Muscle layer of colon (tissue), 2 donors: ENCODE measurements at regions not wholly inside any gene's neighbourhood (a gene's known extent, or its start where the extent isn't known, plus 50 kb on each side); places are given as distances from the start of the nearest gene placed in this dataset.

Experiments
- H3K27ac ChIP-seq: one replicate; pipeline ENCODE4 v1.7.0; 2013; ENCODE audit warnings: low read depth, mild to moderate bottlenecking, low read length, moderate library complexity
- H3K27me3 ChIP-seq, 2 donors: one replicate each; pipeline ENCODE4 v1.7.0; 2013; ENCODE audit warnings: low read length in 2 of 2, mild to moderate bottlenecking in 2 of 2; ENCODE audit not compliant: insufficient read depth in 2 of 2, control insufficient read depth in 1 of 2
- H3K36me3 ChIP-seq: one replicate; pipeline ENCODE4 v1.7.0; 2013; ENCODE audit warnings: mild to moderate bottlenecking, low read length; ENCODE audit not compliant: insufficient read depth
- H3K4me1 ChIP-seq: one replicate; pipeline ENCODE4 v1.7.0; 2013; ENCODE audit warnings: mild to moderate bottlenecking, low read length; ENCODE audit not compliant: insufficient read depth
- H3K4me3 ChIP-seq, 2 donors: one replicate each; pipeline ENCODE4 v1.7.0; 2013; ENCODE audit warnings: low read length in 2 of 2, low read depth in 1 of 2, mild to moderate bottlenecking in 1 of 2, moderate library complexity in 1 of 2
- H3K9ac ChIP-seq: one replicate; pipeline ENCODE4 v1.7.0; 2013; ENCODE audit warnings: low read length
- H3K9me3 ChIP-seq: one replicate; pipeline ENCODE4 v1.7.0; 2013; ENCODE audit warnings: mild to moderate bottlenecking, low read length
- donor health status: abdominal sarcoma.
- donor health status: Adenocarcinoma of cecum.

DNA sequence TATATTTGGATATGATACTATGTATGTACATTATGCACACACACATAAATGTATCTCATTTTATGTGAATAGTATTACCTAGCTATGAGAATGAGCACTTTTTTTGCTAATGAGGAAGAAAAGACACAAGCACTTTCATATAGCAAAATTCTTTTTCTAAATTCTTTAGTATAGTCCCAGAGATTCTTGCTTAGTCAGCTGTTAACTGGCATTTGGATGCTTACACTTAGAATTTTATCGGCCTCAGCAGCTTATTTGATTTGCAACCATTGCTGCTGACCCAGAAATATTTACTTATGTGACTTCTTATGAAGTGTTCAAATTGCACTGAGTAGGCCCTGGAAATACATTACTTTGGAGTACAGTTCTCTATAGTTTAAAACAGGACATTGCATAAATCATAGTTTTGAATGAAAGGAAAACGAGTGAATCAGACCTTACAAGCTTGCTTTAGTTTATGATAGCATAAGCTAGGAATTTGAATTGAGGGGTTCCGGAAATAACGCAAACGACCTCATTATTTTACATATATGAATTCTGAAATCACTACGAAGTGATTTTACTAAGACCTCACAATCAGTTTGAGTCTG is 653.9 kb upstream of the NEGR1 start:
- H3K9ac ChIP-seq, result no peak overlapping the region
- no peak overlapping the region for H3K27ac ChIP-seq
- H3K9me3 ChIP-seq, result no peaks in the 10 kb centered on the region
- no peaks in the 10 kb centered on the region for H3K4me1 ChIP-seq
- no peak overlapping the region for H3K4me3 ChIP-seq
- H3K36me3 ChIP-seq, result no peaks in the 10 kb centered on the region
- H3K27me3 ChIP-seq, result no peaks in the 10 kb centered on the region

DNA sequence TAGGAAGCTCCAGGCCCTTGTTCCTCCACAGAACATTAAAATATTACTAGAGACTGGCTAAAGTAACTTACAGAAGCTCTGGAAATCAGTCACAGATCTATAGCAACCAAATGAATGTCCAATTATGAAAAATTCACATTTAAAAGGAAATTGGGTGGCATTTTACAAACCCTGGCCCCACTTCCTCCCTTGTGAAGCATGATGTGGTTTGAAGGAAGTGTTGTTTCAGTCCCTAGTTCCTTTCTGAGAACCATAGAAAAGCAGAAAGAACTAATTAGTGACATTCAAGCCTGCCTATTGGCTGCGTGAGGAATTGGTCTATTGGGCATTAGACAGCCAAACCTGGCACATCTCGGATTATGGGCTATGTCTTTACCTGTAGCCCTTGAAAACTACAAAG is 649.7 kb upstream of the NEGR1 start:
- H3K4me1 ChIP-seq, result no peaks in the 10 kb centered on the region
- no peak overlapping the region for H3K4me3 ChIP-seq
- H3K27me3 ChIP-seq, result no peaks in the 10 kb centered on the region
- H3K9ac ChIP-seq, result no peak overlapping the region
- no peak overlapping the region for H3K27ac ChIP-seq
- no peaks in the 10 kb centered on the region for H3K36me3 ChIP-seq
- no peaks in the 10 kb centered on the region for H3K9me3 ChIP-seq

DNA sequence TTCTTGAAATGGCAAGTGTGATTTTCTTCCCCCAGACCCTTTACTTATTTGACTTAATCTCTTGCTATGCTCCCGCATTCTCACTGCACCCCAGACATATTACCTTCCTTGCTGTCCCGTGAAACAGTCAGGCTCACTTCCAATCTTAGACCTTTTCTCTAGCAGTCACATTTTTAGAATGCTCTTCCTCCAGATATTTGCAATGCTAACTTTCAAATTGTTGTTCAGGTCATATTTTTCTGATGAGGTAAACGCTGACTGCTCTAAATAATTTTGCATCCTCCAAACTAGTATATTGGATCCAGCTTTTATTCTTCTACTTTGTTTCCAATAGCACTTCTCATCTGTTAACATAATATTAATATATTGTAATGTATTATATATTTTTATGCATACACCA is 648.2 kb upstream of the NEGR1 start:
- Histone ChIP-seq H3K36me3 (no peaks in the 10 kb centered on the region), H3K27me3 (no peaks in the 10 kb centered on the region), H3K4me3 (no peak overlapping the region), H3K27ac (no peak overlapping the region), H3K9ac (no peak overlapping the region), H3K4me1 (no peaks in the 10 kb centered on the region), H3K9me3 (no peaks in the 10 kb centered on the region)

DNA sequence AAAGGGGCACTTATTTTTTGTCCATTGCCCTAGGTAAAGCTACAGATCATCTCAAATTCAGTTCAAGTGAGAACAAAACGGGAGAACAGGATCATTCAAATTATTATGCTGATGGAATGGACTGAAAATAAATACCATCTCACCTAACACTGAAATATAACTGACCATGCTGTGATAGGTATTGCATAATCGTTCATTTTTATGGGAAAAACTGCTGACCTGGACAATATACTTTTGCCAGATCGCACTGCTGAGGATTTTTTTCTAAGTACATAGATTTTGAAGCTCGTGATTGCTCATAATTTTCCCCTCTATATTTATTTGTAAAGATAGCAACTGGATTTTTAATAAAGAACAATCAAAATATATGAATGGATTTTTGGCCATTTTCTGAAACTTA is 636.6 kb upstream of the NEGR1 start:
- Histone ChIP-seq H3K36me3 (no peaks in the 10 kb centered on the region), H3K4me3 (no peak overlapping the region)

DNA sequence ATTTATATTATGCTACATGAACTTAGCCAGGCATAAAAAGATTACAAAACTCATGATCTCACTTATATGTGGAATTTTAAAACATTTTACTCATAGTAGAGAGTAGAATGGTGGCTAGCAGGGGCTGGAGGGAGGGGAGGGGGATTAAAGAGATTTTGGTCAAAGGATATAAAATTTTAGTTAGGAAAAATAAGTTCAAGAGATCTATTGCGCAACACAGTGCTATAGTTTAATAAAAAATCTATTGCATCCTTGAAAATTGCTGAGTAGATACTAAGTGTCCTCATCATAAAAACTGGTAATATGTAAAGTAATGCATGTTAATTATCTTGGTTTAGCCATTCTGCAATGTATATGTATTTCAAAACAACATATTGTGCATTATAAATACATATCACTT is 635.6 kb upstream of the NEGR1 start:
- H3K27ac ChIP-seq, result no peak overlapping the region
- no peaks in the 10 kb centered on the region for H3K36me3 ChIP-seq
- no peak overlapping the region for H3K9ac ChIP-seq
- H3K4me1 ChIP-seq, result no peaks in the 10 kb centered on the region
- H3K9me3 ChIP-seq, result no peaks in the 10 kb centered on the region
- H3K4me3 ChIP-seq, result no peak overlapping the region
- no peaks in the 10 kb centered on the region for H3K27me3 ChIP-seq

More for the DNA sequence above, 636.6 kb upstream of the NEGR1 start:
- Histone ChIP-seq H3K27ac (no peak overlapping the region), H3K4me1 (no peaks in the 10 kb centered on the region), H3K9me3 (no peaks in the 10 kb centered on the region), H3K27me3 (no peaks in the 10 kb centered on the region), H3K9ac (no peak overlapping the region)

DNA sequence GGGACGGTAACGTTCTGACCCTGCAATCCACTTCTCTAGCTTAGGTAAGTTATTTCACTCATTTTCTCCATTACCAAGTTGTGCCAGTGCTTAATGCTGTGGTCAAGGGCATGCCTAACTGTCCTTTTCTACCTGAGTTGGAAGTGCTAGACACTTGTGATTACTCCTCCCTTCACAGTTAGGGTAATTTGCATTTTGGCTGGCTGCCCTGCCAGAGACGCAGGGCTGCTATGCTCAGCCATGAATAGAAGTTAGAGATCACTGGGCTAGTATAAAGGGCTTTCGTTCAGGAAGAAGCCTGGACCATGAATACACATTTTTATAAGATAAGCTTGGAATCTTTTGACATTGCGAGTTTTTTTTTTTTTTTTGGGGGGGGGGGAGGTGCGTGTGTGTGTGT is 633.2 kb upstream of the NEGR1 start:
- Histone ChIP-seq H3K4me1 (no peaks in the 10 kb centered on the region), H3K27ac (no peak overlapping the region), H3K36me3 (no peaks in the 10 kb centered on the region), H3K27me3 (no peaks in the 10 kb centered on the region), H3K9me3 (no peaks in the 10 kb centered on the region), H3K9ac (no peak overlapping the region), H3K4me3 (no peak overlapping the region)

DNA sequence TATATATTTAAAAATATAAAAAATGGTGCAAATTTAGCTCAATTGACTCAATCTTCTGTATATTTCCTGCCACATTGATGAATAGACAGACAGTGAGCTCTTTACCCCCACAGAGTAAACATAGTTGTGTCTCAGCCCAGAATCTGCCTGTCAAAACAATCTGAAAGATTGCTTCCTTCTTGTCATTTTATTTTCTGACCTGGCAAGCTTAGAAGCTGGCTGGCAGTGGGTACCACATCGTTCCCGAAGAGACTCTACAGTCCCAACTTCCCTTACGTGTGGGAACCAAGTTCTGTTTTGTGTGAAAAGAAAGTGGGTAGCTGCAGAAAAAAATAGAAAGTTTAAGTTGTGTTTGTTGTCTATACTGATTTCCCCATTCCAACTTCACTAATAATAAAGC is 629.3 kb upstream of the NEGR1 start:
- H3K4me3 ChIP-seq, result no peak overlapping the region
- H3K36me3 ChIP-seq, result no peaks in the 10 kb centered on the region
- no peaks in the 10 kb centered on the region for H3K4me1 ChIP-seq
- H3K9ac ChIP-seq, result no peak overlapping the region
- no peaks in the 10 kb centered on the region for H3K9me3 ChIP-seq
- no peak overlapping the region for H3K27ac ChIP-seq
- no peaks in the 10 kb centered on the region for H3K27me3 ChIP-seq

DNA sequence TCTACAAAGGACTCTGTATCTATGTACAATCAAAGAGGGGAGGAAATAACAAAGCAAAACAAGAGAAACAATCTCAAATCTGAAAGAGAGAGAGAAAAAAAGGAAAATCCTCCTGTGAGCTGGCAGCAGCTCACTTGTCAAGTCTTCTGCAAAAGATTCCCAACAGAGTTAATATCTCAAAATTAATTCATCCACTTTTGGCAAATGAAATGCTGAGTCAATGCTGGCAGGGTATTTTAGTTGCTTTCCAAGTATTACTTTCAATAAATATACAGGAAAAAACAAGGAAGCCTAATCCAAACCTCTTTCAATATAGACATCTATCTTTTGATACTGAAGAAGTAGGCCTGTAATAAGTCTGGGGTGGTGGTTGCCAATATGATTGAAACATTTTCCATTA is 613.9 kb upstream of the NEGR1 start:
- Histone ChIP-seq H3K4me1 (no peaks in the 10 kb centered on the region), H3K27me3 (no peaks in the 10 kb centered on the region), H3K9ac (no peak overlapping the region)

DNA sequence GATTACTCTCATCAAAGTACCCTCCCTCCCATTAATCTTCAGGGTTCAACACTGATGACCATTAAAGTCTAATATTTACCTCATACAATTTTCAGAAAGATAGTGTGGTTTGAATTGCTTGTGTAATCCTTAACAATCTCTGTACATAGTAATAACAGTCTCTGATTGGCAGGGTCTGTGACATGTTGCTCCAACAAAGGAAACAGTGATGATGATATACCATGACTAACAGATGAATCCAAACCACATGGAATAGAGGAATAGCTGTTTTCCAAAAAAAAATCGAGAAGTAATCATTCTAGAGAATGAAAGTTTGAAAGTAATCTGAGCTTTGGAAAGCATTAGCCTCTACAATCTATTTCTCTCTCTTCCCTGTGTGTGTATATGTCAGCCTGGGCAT is 610.1 kb upstream of the NEGR1 start:
- H3K9ac ChIP-seq, result no peak overlapping the region
- H3K36me3 ChIP-seq, result no peaks in the 10 kb centered on the region
- H3K9me3 ChIP-seq, result no peaks in the 10 kb centered on the region
- no peaks in the 10 kb centered on the region for H3K4me1 ChIP-seq
- H3K4me3 ChIP-seq, result no peak overlapping the region
- no peak overlapping the region for H3K27ac ChIP-seq
- H3K27me3 ChIP-seq, result no peaks in the 10 kb centered on the region

More for the DNA sequence above, 613.9 kb upstream of the NEGR1 start:
- Histone ChIP-seq H3K4me3 (no peak overlapping the region), H3K36me3 (no peaks in the 10 kb centered on the region), H3K27ac (no peak overlapping the region), H3K9me3 (no peaks in the 10 kb centered on the region)

DNA sequence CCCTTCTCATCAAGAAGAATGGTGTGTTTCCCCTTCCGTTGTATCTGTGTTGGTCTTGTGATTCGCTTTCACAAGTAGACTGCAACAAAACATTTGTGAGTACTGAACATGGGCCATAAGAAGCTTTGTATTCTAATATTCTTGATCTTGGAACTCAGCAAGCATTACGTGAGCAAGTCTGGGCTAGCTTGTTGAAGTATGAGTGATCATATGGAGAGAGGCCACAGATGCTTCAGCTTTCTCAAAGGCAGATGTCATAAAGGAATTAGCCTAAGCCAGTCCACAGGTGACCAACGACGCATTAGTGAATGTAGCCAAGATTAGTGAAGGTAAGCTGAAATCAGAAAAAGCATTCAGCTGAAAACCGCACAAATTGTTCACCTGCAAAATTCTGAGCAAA is 609.6 kb upstream of the NEGR1 start:
- Histone ChIP-seq H3K9ac (no peak overlapping the region), H3K27me3 (no peaks in the 10 kb centered on the region), H3K4me1 (no peaks in the 10 kb centered on the region), H3K9me3 (no peaks in the 10 kb centered on the region), H3K27ac (no peak overlapping the region), H3K4me3 (no peak overlapping the region), H3K36me3 (no peaks in the 10 kb centered on the region)

DNA sequence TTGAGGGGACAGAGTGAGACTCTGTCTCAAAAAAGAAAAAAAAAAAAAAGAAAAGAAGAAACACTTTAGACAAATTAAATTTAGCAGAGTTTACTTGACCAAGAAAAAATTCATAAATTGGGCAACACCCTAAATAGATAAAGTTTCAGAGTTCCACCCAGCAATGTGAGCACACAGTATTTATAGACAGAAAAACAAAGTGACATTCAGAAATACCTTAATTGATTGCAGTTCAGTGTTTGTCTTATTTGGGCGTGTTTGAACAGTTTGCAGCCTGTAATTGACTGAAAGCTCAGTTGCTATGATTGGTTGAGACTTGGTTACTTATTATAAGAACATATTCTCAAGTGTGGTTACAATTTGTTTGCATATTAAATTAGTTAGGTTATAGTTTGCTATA is 603.5 kb upstream of the NEGR1 start:
- no peak overlapping the region for H3K4me3 ChIP-seq
- no peaks in the 10 kb centered on the region for H3K27me3 ChIP-seq
- no peaks in the 10 kb centered on the region for H3K36me3 ChIP-seq
- H3K27ac ChIP-seq, result no peak overlapping the region
- no peaks in the 10 kb centered on the region for H3K9me3 ChIP-seq
- H3K4me1 ChIP-seq, result no peaks in the 10 kb centered on the region
- no peak overlapping the region for H3K9ac ChIP-seq

DNA sequence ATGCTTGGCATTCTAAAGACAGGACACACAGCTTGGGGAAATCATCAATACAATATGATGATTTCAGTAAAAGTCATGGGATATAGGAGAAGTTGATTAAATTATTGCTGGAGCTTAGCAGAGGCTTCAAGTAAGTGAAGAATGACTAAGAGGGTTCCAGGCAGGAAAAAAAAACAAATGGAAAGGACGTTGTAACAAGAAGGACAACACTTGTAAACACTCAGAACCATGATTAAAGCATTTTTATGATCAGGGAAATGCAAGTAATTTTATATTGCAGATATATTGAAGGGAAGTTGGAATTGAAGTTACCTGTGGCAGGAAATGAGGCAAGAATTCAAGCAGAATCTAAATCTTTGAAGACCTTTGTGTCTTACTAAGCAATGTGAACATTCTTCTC is 602.7 kb upstream of the NEGR1 start:
- H3K36me3 ChIP-seq, result no peaks in the 10 kb centered on the region
- H3K27ac ChIP-seq, result no peak overlapping the region
- no peak overlapping the region for H3K9ac ChIP-seq
- H3K9me3 ChIP-seq, result no peaks in the 10 kb centered on the region
- H3K4me3 ChIP-seq, result no peak overlapping the region
- H3K27me3 ChIP-seq, result no peaks in the 10 kb centered on the region
- no peaks in the 10 kb centered on the region for H3K4me1 ChIP-seq
